ENCODE measurements at regions not wholly inside any gene's neighbourhood (a gene's known extent, or its start where the extent isn't known, plus 50 kb on each side); places are given as distances from the start of the nearest gene placed in this dataset.

DNA sequence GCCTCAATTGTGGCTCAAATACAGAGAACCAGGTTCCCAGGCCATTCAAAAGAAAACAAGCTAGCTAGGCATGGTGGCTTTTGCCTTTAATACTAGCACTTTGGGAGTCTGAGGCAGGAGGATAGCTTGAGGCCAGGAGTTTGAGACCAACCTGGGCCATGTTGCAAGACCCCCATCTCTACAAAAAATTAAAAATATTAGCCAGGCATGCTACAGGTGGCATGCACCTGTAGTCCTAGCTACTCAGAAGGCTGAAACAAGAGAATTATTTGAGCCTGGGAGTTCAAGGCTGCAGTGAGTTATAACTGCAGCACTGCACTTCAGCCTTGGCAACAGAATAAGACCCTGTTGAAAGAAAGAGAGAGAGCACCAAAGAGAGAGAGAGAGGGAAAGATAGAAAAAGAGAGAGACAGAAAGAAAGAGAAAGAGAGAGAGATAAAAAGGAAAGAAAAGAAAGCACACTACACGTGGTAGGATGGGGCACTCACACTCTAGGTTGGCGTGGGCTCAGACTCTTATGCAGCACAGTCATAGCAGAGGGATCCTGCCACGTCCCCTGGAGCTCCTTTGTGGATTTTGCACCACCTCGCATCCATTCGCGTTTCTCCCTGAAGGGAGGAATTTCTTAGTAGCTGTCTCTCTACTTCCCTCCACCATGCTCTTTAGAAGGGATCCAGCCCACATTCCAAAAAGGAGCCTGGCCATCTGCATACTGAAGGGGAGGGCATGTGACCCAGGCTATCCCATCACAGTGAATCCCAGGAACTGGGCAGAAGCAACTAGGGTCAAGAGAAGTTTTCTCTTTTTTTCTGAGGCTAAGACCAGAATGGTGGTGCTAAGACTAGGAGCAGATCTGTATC, 789.9 kb downstream of the UQCRFS1 start:
- TF ChIP-seq CTCF (IDR thresholded peaks at IDR 0.05) = no peak
- no peak for TF ChIP-seq MAX (IDR thresholded peaks at IDR 0.05)
- TF ChIP-seq RAD21 (conservative IDR thresholded peaks at IDR 0.05 in 1 of 2, IDR thresholded peaks at IDR 0.05 in 1 of 2) = no peak
- TF ChIP-seq POLR2A (IDR thresholded peaks at IDR 0.05; ENCODE audit: low read length) = no peak
- TF ChIP-seq CHD2 (IDR thresholded peaks at IDR 0.05; ENCODE audit: low read length, partially characterized antibody) = no peak
- TF ChIP-seq, protein P1, sequence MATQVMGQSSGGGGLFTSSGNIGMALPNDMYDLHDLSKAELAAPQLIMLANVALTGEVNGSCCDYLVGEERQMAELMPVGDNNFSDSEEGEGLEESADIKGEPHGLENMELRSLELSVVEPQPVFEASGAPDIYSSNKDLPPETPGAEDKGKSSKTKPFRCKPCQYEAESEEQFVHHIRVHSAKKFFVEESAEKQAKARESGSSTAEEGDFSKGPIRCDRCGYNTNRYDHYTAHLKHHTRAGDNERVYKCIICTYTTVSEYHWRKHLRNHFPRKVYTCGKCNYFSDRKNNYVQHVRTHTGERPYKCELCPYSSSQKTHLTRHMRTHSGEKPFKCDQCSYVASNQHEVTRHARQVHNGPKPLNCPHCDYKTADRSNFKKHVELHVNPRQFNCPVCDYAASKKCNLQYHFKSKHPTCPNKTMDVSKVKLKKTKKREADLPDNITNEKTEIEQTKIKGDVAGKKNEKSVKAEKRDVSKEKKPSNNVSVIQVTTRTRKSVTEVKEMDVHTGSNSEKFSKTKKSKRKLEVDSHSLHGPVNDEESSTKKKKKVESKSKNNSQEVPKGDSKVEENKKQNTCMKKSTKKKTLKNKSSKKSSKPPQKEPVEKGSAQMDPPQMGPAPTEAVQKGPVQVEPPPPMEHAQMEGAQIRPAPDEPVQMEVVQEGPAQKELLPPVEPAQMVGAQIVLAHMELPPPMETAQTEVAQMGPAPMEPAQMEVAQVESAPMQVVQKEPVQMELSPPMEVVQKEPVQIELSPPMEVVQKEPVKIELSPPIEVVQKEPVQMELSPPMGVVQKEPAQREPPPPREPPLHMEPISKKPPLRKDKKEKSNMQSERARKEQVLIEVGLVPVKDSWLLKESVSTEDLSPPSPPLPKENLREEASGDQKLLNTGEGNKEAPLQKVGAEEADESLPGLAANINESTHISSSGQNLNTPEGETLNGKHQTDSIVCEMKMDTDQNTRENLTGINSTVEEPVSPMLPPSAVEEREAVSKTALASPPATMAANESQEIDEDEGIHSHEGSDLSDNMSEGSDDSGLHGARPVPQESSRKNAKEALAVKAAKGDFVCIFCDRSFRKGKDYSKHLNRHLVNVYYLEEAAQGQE (IDR thresholded peaks at IDR 0.05) = no peak
- no peak for TF ChIP-seq BHLHE40 (IDR thresholded peaks at IDR 0.05; ENCODE audit: low read depth, low read length)
- TF ChIP-seq, protein P2, sequence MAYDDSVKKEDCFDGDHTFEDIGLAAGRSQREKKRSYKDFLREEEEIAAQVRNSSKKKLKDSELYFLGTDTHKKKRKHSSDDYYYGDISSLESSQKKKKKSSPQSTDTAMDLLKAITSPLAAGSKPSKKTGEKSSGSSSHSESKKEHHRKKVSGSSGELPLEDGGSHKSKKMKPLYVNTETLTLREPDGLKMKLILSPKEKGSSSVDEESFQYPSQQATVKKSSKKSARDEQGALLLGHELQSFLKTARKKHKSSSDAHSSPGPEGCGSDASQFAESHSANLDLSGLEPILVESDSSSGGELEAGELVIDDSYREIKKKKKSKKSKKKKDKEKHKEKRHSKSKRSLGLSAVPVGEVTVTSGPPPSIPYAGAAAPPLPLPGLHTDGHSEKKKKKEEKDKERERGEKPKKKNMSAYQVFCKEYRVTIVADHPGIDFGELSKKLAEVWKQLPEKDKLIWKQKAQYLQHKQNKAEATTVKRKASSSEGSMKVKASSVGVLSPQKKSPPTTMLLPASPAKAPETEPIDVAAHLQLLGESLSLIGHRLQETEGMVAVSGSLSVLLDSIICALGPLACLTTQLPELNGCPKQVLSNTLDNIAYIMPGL (CRISPR knock-in tag; IDR thresholded peaks at IDR 0.05; ENCODE audit: borderline replicate concordance) = no peak

Measured in A549 (cell line).